ENCODE measurements at regions not wholly inside any gene's neighbourhood (a gene's known extent, or its start where the extent isn't known, plus 50 kb on each side); places are given as distances from the start of the nearest gene placed in this dataset.

DNA sequence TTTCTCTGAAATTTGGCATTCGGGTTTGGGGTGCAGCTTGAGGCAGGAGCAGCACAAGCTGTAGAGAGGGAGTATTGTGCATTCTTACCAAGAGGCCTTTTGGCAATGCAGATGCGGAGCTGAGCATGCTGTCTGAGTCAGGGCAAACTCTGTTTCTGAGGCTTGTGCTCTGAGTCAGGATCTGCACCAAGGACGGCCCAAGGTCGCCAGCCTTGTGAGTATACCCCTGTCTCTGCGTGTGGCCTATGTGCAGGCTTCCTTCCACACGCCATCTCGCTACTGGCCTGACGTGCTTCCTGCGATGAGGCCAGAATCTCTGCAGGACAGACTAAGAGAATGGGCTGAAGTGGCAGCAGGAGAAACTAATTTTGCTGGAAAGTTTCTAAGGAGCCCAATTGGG, 83.8 kb upstream of the ROPN1 start:
- Histone ChIP-seq H3K27me3 (ENCODE audit: control insufficient read depth, insufficient read depth, low read length) (peaks cover 2% of the 10 kb centered on the region), H3K4me3 (ENCODE audit: low read depth, low read length) (no peak overlapping the region), H3K36me3 (ENCODE audit: control insufficient read depth, insufficient read depth, low read length) (no peaks in the 10 kb centered on the region)
- TF ChIP-seq CTCF (IDR thresholded peaks at IDR 0.05; ENCODE audit: insufficient read depth, low read length, poor library complexity, severe bottlenecking) = no peak
- no peak for DNase-seq (ENCODE audit: low read depth)

- no peak for DNase-seq (ENCODE audit: low read depth)
- TF ChIP-seq CTCF (IDR thresholded peaks at IDR 0.05; ENCODE audit: insufficient read depth, low read length, poor library complexity, severe bottlenecking) = no peak
- Histone ChIP-seq H3K36me3 (ENCODE audit: control insufficient read depth, insufficient read depth, low read length) (no peaks in the 10 kb centered on the region), H3K4me3 (ENCODE audit: low read depth, low read length) (no peak overlapping the region), H3K27me3 (ENCODE audit: control insufficient read depth, insufficient read depth, low read length) (peaks cover 2% of the 10 kb centered on the region)
Measured at GRCh38 chr3:124076235-124076634, 84.3 kb upstream of the ROPN1 start.

DNA sequence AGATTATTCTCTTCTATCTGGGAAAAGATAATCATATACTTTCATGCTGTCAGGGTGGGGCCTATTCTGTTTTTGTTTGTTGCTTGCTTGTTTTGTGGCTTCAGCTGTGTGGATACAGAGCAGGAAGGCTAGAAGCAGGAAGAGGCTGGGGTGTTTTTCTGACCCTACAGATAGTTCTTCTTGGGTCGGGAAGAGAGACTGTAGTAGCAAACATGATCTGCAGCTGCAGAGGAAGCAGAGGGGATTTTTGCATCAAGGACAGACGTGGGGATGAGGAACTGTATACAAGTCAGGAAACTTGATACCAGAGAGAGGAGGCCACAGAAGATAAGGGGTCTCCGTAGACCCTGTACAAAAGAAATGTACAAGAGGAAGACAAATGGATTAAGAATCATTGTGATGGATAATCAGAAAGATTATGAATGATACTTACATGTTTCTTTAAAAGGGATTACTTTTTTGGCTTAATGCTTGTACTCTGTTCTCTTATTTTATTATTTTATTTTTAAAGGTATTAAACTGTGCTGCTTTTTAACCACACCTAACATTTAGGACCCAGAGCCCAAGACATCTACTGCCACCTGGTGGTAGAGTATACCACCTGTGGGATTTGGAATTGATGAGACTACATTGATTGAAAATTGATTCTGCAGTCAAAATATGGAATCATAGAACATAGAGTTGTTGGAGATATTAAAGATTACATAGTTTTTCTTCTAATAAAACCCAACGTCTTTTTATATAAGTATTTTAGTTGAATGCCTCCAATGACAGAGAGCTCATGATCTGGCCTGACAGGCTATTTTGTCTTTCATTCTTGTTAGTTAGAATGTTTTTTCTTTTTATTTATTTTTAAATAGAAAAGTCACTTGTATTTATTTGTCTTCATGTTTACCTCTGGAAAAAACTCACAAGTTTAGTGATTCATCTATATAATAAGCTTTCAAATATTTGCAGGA, 87.3 kb upstream of the ROPN1 start:
- H3K4me3 ChIP-seq (ENCODE audit: low read depth, low read length) = no peak overlapping the region
- TF ChIP-seq CTCF (IDR thresholded peaks at IDR 0.05; ENCODE audit: insufficient read depth, low read length, poor library complexity, severe bottlenecking) = peak; percentile 81
- no peaks in the 10 kb centered on the region for H3K36me3 ChIP-seq (ENCODE audit: control insufficient read depth, insufficient read depth, low read length)
- no peak for DNase-seq (ENCODE audit: low read depth)
- no peaks in the 10 kb centered on the region for H3K27me3 ChIP-seq (ENCODE audit: control insufficient read depth, insufficient read depth, low read length)

DNA sequence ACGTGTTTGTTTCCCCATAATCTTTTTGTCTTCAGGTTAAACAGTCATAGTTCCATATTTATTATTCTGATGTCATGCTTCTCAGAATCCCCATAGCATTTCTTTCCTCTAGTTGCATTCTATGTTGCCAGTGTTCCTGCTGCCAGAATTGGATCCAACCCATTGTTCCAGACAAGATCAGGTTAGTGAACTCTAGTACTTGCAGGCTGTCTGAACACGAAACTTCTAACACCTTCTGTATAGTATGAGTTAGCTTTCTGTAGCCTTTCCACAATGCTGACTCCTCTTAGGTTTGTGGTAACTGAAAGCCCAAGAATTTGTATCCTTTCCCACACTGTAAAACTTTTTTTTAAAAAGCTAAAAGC, 88.0 kb upstream of the ROPN1 start:
- no peaks in the 10 kb centered on the region for H3K36me3 ChIP-seq (ENCODE audit: control insufficient read depth, insufficient read depth, low read length)
- DNase-seq (ENCODE audit: low read depth) = no peak
- no peak overlapping the region for H3K4me3 ChIP-seq (ENCODE audit: low read depth, low read length)
- H3K27me3 ChIP-seq (ENCODE audit: control insufficient read depth, insufficient read depth, low read length) = no peaks in the 10 kb centered on the region
- TF ChIP-seq CTCF (IDR thresholded peaks at IDR 0.05; ENCODE audit: insufficient read depth, low read length, poor library complexity, severe bottlenecking) = no peak

DNA sequence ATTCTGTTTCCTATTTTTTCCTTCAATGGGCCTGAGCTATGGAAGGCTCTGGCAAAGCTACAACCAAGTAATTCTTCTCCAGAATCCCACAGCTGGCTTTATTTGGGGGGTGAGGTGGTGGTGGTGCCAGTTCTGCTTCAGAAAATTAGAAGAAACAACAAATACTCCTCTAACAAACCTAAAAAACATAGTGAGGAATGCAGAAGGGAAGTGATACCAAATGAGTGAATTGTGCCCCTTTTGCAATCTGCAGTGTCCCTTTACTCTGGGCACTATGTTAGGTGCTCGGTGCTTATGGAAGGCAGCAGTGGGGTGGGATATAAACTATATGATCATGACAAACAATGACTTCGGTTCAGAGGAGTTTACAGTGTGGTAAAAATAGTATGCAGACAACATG, 90.4 kb upstream of the ROPN1 start:
- no peak overlapping the region for H3K4me3 ChIP-seq (ENCODE audit: low read depth, low read length)
- no peak for TF ChIP-seq CTCF (IDR thresholded peaks at IDR 0.05; ENCODE audit: insufficient read depth, low read length, poor library complexity, severe bottlenecking)
- no peaks in the 10 kb centered on the region for H3K27me3 ChIP-seq (ENCODE audit: control insufficient read depth, insufficient read depth, low read length)
- no peak for DNase-seq (ENCODE audit: low read depth)
- no peaks in the 10 kb centered on the region for H3K36me3 ChIP-seq (ENCODE audit: control insufficient read depth, insufficient read depth, low read length)
